GM18517 (cell line): ENCODE measurements at regions not wholly inside any gene's neighbourhood (a gene's known extent, or its start where the extent isn't known, plus 50 kb on each side); places are given as distances from the start of the nearest gene placed in this dataset.
"Not testable (repeated sequence)": the region's sequence is repeated elsewhere in the genome, so short reads cannot be mapped to it uniquely, and the experiment has no call there.

ENCODE experiments used
- ATAC-seq: cut with Tn5 transposase; IDR thresholded peaks from one replicate; pipeline ENCODE4 v1.9.1; 2021; ENCODE audit warnings: mild to moderate bottlenecking, moderate library complexity; ENCODE audit not compliant: unreplicated experiment

DNA sequence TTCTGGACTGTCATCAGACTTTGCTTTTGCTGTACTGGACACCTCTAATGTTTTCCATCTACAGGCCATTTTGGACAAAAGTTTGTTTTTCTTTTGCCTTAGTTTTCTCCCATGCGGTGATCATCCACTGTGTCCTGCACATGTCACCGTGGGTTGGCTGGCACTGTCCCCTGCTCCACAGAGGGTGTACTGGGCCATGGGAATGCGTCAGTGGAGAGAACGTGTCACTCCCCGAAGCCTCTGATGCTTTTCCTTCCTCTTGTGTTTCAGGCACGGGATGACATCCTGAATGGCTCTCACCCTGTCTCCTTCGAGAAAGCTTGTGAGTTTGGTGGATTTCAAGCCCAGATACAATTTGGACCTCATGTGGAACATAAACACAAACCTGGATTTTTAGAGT, 385.0 kb upstream of the TPM1 start:
- not testable (repeated sequence) for ATAC-seq

DNA sequence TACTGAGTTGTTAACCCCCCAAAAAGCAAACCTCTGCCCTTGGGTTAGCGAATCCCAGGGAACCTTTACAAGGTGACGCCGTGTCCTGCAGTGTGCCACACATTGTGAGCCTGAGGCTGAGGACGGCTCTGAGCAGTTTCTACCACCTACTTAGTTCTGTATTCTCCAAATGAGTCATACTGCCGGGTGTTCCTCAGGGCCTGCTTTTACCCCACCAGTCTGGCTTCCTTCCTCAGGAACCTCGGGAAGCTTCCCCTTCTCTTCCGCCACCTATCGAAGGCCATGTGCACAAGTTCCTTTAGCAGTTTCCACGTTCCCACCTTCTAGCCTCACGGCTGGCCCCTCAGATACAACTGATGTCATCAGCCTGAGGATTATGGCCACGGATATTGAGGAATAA, 384.0 kb upstream of the TPM1 start:
- no peak for ATAC-seq

DNA sequence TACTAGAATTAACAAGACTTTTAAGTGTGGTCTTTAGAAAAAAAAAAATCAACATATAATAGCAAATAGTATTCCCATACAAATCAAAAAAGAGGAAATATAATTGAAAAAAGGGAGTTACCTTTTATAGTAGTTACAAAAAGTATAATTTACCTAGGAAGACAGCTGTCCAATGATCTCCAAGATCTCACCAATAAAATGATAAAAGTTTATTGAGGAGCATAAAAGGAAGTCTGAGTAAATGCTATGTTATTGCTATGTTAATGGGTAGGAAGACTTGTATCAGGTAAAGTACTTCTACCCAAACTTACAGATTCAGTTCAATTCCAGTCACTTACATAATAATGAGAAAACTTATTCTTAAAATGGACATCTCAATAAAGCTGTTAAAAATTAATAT, 379.0 kb upstream of the TPM1 start:
- no peak for ATAC-seq

DNA sequence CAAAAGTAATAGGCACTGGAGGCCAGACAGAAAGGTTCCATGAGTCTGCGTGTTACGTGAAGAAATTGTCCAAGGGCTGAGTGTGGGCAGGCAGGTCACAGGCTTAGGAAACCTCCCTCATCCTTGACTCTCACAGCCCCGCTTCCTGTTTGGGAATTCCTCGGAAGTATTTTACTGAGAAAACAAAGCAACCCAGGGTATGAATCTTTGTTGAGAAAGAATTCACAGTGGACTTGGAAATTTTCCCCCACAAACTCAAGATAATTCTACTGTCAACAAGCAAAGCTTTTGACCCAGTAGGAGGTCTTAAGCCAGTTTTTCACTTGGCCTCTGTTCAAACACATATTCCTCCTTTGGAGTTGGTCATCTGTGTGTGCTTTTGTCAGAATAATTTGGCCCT, 377.1 kb upstream of the TPM1 start:
- ATAC-seq, result no peak

DNA sequence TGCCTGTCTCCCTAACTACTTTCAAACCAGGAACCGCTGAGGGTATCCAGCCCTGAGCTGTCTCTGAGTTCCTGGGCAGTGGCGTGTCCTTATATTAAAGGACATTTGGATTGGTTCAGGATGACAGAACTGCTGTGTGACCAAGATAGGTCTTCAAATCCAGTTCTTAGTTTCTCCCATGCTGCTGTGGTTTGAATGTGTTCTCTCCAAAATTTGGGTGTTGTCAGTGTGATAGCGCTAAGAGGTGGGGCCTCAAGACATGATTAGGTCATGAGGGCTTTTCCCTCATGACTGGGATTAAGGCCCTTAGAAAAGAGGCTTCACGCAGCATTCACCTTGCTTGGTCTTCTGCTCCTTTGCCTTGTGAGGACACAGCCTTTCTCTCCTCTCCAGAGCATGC, 376.5 kb upstream of the TPM1 start:
- no peak for ATAC-seq

DNA sequence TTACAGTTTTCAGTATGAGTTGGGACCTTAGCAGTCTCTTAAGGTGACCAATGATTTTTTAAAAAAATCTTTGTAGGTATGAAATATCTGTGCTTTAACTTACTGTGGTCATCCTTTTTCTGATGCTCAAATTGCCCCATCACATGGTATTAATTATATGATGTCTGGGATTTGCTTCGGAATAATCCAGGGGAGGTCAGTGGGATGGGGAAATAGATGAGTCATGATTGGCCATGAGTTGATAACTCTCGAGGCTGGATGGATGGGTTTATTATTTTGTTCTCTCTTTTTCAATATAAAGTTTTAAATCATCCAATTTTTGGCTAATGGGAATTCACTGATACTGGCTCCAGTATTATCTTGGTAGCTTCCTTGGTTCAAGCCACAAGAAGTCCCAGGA, 370.3 kb upstream of the TPM1 start:
- ATAC-seq, result no peak

DNA sequence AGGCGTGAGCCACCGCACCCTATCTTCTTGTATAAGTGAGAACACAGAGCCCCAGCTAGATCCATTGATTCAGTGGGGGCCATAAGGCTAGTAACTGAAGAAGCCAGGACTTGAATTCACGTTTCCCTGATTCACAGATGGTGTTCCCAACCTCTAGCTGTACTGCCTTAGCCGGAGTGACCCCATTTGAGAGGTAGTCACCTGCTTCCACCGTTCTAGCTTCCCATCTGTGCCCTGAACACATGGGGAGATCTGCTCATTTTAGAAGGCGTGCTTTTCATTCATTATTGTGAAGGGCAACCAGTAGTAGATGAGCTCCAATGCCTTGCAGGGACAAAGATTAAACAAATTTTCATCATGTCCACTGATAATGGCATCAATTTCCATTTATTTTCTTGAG, 365.7 kb upstream of the TPM1 start:
- no peak for ATAC-seq

DNA sequence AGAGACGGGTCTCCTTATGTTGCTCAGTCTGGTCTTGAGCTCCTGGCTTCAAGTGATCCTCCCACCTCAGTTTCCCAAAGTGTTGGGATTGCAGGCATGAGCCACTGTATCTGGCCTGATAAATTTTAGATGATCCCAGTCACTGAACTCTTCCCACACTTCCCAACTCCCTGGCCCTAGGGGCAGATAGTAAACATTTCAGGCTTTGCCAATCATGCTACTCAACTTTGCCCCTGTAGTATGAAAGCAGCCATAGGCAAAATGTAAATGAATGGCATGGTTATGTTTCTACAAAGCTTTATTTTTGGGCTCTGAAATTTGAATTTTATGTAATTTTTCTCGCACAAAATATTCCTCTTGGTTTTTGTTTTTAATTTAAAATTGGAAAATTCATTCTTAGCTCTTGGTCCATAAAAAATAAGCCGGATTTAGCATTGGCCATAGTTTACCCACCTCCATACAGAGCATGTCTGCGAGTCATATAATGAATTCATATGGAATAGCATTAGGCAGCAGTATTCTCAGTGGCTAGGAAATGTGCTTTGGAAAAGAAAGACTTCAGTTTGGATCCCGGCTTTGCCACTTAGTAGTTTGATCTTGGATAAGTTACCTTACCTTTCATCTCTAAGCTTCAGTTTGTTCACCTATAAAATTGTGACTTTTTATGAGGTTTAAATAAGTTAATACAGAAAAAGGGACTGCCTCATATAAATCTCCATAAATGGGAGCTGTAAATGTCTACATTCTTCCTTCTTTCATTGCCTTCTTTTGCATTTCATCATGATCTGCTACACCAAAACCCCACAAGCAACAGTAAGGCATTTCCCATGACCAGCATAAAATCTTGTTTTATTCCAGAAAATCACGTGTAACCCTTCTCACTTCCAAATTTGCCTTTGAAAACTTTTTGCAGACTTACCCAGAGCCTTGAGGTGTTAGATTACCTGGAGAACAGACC, 360.3 kb upstream of the TPM1 start:
- no peak for ATAC-seq

DNA sequence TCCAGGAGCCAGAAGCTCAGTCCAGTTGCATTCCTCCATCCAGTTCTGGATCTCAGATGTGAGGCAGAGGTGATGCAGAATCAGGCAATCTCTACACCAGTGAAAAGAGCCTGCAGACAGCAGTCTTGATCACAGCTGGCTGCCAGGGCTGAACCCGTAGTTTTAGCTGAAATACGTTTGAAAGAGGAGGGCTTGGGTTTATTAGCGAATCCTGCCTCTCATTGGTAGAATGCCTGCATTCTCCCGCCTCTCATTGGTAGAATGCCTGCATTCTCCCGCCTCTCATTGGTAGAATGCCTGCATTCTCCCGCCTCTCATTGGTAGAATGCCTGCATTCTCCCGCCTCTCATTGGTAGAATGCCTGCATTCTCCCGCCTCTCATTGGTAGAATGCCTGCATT, 359.4 kb upstream of the TPM1 start:
- not testable (repeated sequence) for ATAC-seq

DNA sequence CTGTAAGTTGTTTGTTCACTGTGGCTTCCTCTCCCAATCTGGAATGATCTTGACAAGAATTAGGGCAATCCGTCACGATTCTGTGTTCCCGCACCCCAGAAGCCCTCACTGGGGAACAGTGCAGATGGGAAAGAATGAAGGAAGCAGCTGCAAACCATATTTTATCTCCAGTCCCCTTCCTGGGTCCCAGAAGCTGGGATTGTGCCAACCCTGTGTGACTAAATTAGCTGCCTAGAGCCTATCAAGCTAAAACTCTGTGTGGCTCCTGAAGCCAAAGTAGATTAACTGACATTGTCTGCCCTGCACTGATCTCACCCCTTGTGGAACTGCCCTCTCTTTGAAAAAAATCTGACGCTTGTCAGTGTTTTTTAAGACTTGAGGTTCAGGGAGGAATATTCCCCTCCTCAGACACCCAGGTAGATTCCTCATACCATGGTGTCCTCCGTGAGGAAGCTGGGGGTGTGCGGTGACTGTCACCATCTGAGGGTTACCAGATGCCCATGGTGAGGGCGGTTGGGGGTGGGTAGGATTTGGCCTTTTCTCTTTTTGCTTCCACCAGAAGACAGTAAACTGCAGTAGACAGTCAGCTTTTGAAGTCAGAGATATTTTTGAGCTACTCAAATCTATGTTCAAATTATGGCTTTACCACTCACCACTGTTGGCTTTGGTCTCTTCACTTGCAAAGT, 358.3 kb upstream of the TPM1 start:
- no peak for ATAC-seq

DNA sequence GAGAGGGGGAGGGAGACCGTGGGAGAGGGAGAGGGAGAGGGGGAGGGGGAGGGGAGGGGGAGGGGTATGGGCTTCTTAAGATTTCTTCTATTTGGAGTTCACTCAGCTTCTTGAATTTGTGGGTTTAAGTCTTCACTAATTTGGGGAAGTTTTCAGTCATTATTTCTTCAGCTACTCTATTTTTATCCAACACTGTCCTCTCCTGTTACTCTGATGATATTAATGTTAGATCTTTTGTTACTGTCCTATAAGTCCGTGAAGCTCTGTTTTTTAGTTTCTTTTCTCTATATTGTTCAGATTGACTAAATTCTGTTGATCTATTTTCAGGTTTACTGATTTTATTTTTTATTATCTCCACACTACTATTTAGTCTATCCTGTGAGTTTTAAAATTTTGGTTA, 351.5 kb upstream of the TPM1 start:
- ATAC-seq, result no peak

DNA sequence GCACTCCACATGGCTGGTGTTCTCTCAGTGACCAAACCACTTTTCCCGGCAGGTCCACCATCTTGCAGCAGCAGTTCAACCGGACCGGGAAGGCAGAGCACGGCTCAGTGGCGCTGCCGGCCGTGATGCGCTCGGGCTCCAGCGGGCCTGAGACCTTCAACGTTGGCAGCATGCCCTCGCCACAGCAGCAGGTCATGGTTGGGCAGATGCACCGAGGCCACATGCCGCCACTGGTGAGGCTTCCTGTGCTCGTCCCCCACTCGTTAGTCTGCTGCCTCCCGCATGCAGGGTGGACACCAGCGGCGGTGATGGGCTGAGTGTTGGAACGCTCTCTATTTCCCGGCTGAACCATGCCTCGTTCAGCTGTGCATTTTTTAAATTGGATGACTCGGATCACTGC, 344.9 kb upstream of the TPM1 start:
- ATAC-seq, result no peak

DNA sequence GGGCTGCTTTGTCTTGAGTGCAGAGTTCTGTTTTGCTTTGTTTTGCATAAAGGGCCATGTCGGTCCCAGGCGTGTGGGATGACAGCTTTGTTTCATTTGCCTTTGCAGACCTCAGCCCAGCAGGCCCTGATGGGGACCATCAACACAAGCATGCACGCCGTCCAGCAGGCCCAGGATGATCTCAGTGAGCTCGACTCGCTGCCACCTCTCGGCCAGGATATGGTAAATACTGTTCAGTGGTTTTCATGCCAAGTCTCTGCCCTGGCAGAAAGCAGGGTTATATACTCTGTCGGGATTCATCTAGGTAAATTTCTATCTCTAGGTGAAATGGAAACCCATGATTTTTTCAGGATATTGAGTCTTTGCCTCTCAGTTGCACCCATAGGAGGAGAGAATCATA, 343.9 kb upstream of the TPM1 start:
- ATAC-seq, result no peak

DNA sequence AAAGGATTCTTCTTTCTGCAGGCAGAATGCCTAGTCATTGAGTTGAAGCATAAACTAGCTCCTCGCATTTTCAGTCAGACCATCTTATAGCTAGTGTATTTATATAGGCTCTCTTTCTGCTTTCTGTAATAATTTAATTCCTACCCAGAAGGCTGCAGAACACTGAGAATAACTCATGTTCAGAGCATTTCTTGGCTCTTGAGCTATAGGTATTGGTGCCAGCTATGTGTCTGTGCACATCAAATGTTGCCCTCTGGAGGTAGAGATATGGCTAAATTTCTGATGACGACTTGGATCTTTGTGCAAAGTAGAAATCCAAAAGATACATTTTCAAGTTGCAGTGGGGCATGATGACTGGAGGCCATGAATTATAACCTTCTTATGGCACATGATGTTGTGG, 336.2 kb upstream of the TPM1 start:
- ATAC-seq, result no peak

DNA sequence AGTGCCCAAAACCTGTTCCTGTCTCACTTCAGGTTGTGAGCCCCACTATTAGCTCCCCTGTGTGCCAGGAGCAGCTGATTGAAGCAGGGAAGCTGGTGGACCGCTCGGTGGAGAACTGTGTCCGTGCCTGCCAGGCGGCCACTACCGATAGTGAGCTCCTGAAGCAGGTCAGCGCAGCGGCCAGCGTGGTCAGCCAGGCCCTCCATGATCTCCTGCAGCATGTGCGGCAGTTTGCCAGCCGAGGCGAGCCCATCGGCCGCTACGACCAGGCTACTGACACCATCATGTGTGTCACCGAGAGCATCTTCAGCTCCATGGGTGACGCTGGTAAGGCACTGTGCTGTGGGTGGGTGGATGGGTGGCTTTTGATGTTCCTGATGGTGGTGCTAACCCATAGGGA, 334.1 kb upstream of the TPM1 start:
- ATAC-seq, result no peak

DNA sequence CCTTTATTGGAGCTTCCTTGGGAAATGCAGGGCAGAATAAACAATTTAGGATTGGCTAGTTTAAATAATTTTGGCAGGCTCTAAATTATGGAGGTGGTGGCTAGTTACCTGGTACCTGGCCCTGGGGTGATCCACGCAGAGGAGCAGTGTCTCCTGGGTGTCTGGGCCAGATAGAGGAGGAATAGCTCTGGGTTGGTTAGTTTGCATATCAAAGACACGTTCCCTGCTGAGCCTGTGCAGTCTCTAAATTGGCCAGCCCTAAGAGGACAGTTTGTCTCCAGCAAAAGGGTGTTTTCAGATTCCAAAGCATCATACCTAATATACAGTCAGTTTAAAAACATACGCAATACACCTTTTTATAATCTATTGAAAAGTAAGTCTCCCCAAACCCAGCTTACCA, 333.3 kb upstream of the TPM1 start:
- no peak for ATAC-seq

DNA sequence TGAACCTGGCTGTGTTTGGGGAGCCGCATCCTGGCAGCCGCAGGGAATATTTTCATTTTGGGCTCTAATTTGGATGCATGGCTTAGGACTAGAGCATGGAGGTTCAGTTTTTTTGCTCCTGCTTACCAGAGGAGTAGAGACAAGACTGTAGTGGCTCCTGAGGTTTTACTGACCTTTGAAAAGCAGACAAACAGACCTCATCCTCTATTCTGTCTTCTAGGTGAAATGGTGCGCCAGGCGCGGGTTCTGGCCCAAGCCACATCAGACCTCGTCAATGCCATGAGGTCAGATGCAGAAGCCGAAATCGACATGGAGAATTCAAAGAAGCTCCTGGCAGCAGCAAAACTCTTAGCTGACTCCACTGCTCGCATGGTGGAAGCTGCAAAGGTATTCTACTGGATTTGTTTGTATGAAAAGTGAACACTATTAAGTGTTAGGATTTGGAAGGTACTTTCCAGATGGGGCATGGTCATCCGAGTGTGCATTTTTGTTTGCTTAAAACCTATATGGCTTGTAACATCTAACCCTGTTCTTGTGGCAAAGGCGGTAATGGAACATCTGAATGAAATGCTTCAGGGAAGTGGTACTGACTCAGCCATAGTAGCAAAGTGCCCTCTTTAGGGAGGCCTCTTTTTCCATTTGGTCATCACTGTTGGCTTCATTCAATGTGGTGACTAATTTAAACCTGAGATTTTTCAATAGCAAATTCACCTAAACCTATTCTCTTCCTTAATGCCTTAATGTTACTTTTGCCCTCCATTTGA, 330.7 kb upstream of the TPM1 start:
- no peak for ATAC-seq

DNA sequence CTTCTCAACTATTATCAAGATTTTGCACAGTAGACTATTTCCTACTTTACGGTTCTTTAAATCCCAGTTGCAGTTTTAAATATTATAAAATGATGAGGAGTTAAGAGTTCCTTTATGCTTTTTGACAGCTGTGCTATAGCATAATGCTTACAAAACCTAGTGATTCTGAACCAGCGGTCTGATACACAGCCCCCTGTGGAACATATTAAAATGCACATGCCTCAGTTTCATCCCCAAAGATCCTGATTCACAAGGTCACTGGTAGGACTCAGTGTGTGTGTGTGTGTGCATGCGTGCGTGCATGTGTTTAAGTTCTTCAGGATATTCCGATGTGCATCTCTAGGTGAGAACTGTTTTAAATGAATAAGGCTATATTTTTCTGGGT, 330.1 kb upstream of the TPM1 start:
- ATAC-seq, result no peak

DNA sequence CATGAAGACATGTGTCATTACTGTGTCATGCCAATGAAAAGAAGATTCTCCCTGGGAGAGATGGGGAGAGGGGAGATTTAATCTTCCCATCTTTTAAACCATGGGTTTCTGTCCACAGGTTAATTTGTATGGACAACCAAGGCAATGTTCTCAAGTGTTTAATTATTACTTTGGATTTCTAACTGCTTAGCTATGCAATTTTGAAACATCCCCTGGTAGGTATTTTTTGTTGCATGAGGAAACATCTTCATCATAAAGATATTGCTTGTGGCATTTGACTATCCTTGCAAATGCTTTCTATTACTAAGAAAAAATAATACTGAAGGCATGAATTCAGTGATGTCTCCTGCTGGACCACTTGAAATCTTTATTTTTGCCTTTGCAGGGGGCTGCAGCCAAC, 326.6 kb upstream of the TPM1 start:
- ATAC-seq, result no peak

DNA sequence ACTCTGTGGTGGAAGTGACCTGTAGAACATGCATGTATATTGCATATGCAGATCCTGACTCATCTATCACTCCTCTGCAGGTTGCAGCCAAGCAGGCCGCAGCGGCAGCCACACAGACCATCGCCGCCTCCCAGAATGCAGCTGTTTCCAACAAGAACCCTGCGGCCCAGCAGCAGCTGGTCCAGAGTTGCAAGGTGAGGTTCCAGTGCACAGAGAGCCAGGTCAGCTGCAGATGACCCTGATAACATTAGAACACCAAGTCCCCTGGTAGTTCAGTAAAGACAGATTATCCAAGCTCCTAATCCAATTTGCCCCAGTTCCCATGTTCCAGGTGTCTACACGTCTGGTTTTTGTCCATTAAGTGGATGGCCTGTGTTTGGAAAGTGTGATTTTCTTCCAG, 325.1 kb upstream of the TPM1 start:
- no peak for ATAC-seq

DNA sequence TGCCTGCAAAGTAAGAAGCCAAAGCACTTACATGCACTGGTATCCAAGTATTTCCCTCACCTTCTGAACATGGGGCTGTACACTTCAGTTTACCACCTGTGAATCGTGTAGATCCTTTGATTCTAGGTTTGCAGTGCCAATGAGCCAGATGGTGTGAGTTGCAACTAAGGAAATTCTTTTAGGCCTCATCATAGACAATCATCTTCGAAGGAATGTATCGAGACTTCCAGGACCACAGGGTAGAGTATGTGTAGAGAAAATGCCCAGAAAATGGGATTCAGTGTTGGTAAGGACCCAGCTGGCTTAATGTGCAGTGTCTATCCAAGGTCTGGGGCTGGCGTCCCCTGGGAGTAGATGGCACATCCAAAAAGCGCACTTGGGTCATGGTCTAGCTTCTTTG, 323.2 kb upstream of the TPM1 start:
- ATAC-seq, result no peak

DNA sequence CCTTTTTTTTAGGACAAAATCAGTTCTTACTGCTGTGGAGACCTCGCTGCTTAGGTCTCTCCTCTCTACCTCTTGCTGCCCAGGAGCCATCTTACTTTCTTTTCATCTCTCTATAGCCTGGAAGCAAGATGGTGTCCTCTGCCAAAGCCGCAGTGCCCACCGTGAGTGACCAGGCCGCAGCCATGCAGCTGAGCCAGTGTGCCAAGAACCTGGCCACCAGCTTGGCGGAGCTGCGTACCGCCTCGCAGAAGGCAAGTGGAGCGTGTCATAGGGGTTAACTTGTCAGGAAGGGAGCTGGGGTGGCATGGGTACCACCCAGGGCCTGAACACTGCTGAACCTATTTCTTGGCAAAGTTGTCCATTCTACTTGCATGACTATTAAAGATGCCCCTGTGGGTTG, 320.3 kb upstream of the TPM1 start:
- ATAC-seq, result no peak
